Endodermal cell (in vitro differentiated cells): ENCODE measurements at regions not wholly inside any gene's neighbourhood (a gene's known extent, or its start where the extent isn't known, plus 50 kb on each side); places are given as distances from the start of the nearest gene placed in this dataset.

ENCODE experiments used
- DNase-seq: peaks from one replicate; pipeline ENCODE4 v3.0.0-alpha.2; 2017
- H3K27ac ChIP-seq: 2 replicates; pipeline ENCODE4 v1.5.1; 2013; ENCODE audit warnings: mild to moderate bottlenecking, low read depth, low read length, moderate library complexity
- H3K27me3 ChIP-seq: 2 replicates; pipeline ENCODE4 v1.6.1; 2013; ENCODE audit warnings: mild to moderate bottlenecking, low read length, moderate library complexity; ENCODE audit not compliant: insufficient read depth, control insufficient read depth, poor library complexity, severe bottlenecking
- H3K36me3 ChIP-seq: 2 replicates; pipeline ENCODE4 v1.7.0; 2013; ENCODE audit warnings: mild to moderate bottlenecking, low read length, moderate library complexity; ENCODE audit not compliant: control insufficient read depth, insufficient read depth
- H3K4me1 ChIP-seq: one replicate; pipeline ENCODE4 v1.7.0; 2013; ENCODE audit warnings: low read length; ENCODE audit not compliant: control insufficient read depth, insufficient read depth
- H3K4me3 ChIP-seq: 2 replicates; pipeline ENCODE4 v1.5.1; 2013; ENCODE audit warnings: mild to moderate bottlenecking, low read length, moderate library complexity
- H3K9ac ChIP-seq: 2 replicates; pipeline ENCODE4 v1.6.1; 2013; ENCODE audit warnings: mild to moderate bottlenecking, low read length, moderate library complexity; ENCODE audit not compliant: poor library complexity, severe bottlenecking; ENCODE audit errors: extremely low read depth
- H3K9me3 ChIP-seq: 2 replicates; pipeline ENCODE4 v1.6.1; 2013; ENCODE audit warnings: mild to moderate bottlenecking, low read length, moderate library complexity; ENCODE audit not compliant: control insufficient read depth
- H3K27ac Mint-ChIP-seq: 2 replicates; pipeline ENCODE4 v1.8.0; 2020; ENCODE audit warnings: mixed read lengths
- H3K27me3 Mint-ChIP-seq: 2 replicates; pipeline ENCODE4 v1.8.0; 2021; ENCODE audit warnings: mild to moderate bottlenecking, mixed read lengths; ENCODE audit not compliant: insufficient read depth
- H3K36me3 Mint-ChIP-seq: 2 replicates; pipeline ENCODE4 v1.8.0; 2020; ENCODE audit warnings: low read depth, mixed read lengths
- H3K4me1 Mint-ChIP-seq: 2 replicates; pipeline ENCODE4 v1.8.0; 2020; ENCODE audit warnings: mixed read lengths
- H3K4me3 Mint-ChIP-seq: 2 replicates; pipeline ENCODE4 v1.8.0; 2020; ENCODE audit warnings: mild to moderate bottlenecking, moderate library complexity, mixed read lengths
- H3K9me3 Mint-ChIP-seq: 2 replicates; pipeline ENCODE4 v1.8.0; 2020; ENCODE audit warnings: mild to moderate bottlenecking, mixed read lengths
- WGBS, 2 experiments: methylation state at CpG; one replicate each; pipeline versions ENCODE4 v1.1.5 to v1.1.7; 2013; ENCODE audit warnings: missing lambda C conversion rate in 2 of 2, mixed read lengths in 1 of 2; ENCODE audit not compliant: insufficient coverage in 1 of 2, insufficient read length in 1 of 2; 5-methylcytosine and 5-hydroxymethylcytosine counted together
- TF ChIP-seq, protein P1 (sequence below): fragments of 200-600 bp; sonication (generic); conservative IDR thresholded peaks from 2 replicates; pipeline ENCODE4 v1.5.0; 2021; ENCODE audit warnings: antibody characterized with exemption, mild to moderate bottlenecking

DNA sequence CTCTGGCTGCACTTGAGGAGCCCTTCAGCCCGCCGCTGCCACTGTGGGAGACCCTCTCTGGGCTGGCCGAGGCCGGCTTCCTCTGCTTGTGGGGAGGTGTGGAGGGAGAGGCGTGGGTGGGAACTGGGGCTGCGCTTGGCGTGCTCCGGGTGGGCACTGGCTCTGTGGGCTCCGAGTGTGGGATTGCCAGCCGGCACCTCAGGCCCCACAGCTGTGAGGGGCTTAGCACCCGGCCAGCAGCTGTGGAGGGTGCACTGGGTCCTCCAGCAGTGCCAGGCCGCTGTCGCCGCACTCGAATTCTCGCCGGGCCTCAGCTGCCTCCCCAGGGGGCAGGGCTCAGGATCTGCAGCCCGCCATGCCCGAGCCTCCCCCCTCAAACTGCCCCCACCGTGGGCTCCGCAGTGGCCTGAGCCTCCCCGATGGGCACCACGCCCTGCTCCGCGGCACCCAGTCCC lies 808.0 kb upstream of the SOX11 start:
- Histone ChIP-seq H3K27me3 (no peaks in the 10 kb centered on the region), H3K9ac (no peak overlapping the region), H3K4me3 (no peak overlapping the region), H3K4me1 (no peaks in the 10 kb centered on the region), H3K27ac (no peak overlapping the region), H3K36me3 (no peaks in the 10 kb centered on the region), H3K9me3 (no peaks in the 10 kb centered on the region)
- TF ChIP-seq, protein P1, sequence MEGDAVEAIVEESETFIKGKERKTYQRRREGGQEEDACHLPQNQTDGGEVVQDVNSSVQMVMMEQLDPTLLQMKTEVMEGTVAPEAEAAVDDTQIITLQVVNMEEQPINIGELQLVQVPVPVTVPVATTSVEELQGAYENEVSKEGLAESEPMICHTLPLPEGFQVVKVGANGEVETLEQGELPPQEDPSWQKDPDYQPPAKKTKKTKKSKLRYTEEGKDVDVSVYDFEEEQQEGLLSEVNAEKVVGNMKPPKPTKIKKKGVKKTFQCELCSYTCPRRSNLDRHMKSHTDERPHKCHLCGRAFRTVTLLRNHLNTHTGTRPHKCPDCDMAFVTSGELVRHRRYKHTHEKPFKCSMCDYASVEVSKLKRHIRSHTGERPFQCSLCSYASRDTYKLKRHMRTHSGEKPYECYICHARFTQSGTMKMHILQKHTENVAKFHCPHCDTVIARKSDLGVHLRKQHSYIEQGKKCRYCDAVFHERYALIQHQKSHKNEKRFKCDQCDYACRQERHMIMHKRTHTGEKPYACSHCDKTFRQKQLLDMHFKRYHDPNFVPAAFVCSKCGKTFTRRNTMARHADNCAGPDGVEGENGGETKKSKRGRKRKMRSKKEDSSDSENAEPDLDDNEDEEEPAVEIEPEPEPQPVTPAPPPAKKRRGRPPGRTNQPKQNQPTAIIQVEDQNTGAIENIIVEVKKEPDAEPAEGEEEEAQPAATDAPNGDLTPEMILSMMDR: no peak
- 89 to 98% methylated on average over 9 to 25 of the region's 25 CpGs for WGBS, 2 experiments
- Mint-ChIP-seq H3K27ac (no peak overlapping the region), H3K9me3 (peaks cover 28% of the 10 kb centered on the region), H3K36me3 (no peaks in the 10 kb centered on the region), H3K4me3 (no peak overlapping the region), H3K4me1 (no peaks in the 10 kb centered on the region), H3K27me3 (no peaks in the 10 kb centered on the region)
- no peak for DNase-seq

DNA sequence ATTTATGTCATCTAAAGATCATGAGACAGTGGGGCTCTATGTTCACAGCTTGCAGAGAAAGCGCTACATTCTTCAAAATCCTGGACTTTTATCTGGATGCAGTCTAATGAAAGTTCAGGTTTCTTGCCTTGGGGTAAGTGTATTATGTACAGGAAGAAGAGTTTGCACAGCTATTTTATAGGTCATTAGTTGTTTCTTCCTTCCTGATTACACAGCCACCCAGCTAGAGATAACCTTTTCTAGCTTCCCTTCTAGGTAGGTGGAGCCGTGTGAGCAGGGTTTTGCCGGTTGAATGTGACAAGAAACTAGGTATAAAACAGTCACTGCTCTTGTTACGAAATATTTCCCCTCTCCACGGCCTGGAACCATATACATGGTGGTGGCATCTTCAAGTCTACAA lies 800.8 kb upstream of the SOX11 start:
- WGBS, 2 experiments: 96 to 100% methylated on average over 2 to 5 of the region's 5 CpGs
- Histone ChIP-seq H3K9me3 (no peaks in the 10 kb centered on the region), H3K27me3 (no peaks in the 10 kb centered on the region), H3K27ac (no peak overlapping the region), H3K9ac (no peak overlapping the region), H3K36me3 (no peaks in the 10 kb centered on the region), H3K4me3 (no peak overlapping the region), H3K4me1 (no peaks in the 10 kb centered on the region)
- Mint-ChIP-seq H3K9me3 (no peaks in the 10 kb centered on the region), H3K36me3 (no peaks in the 10 kb centered on the region), H3K27ac (no peak overlapping the region), H3K4me3 (no peak overlapping the region), H3K4me1 (no peaks in the 10 kb centered on the region), H3K27me3 (no peaks in the 10 kb centered on the region)
- DNase-seq: no peak
- TF ChIP-seq, protein P1: no peak

DNA sequence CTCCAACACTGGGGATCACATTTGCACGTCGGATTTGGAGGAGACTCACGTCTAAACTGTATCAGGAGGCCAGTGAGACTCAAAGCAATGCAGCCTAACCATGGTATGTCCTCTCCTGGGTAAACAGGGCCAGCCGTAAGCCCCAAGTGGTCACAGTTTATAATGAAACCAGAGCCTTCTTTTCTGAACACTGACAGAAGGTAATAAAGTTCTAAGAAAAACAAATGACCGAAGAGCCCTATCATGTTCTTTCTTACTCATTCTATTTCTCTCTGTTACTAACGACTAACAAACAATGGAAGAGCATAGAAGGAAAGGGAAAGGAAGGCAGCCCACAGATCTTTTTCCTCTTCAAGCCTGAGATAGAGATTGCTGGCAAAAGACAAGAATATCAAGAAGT lies 796.8 kb upstream of the SOX11 start:
- H3K27ac Mint-ChIP-seq: no peak overlapping the region
- 92% methylated on average over 4 to 6 of the region's 6 CpGs for WGBS, 2 experiments
- no peaks in the 10 kb centered on the region for H3K36me3 Mint-ChIP-seq
- Histone ChIP-seq H3K9me3 (no peaks in the 10 kb centered on the region), H3K27me3 (no peaks in the 10 kb centered on the region), H3K4me1 (no peaks in the 10 kb centered on the region), H3K27ac (no peak overlapping the region), H3K4me3 (no peak overlapping the region), H3K36me3 (no peaks in the 10 kb centered on the region), H3K9ac (no peak overlapping the region)
- no peak overlapping the region for H3K4me3 Mint-ChIP-seq
- no peaks in the 10 kb centered on the region for H3K4me1 Mint-ChIP-seq
- TF ChIP-seq, protein P1: peak; percentile 29
- DNase-seq: no peak
- no peaks in the 10 kb centered on the region for H3K27me3 Mint-ChIP-seq
- no peaks in the 10 kb centered on the region for H3K9me3 Mint-ChIP-seq
